Dedifferentiated amniotic fluid mesenchymal stem cell (primary cell): ENCODE measurements at regions not wholly inside any gene's neighbourhood (a gene's known extent, or its start where the extent isn't known, plus 50 kb on each side); places are given as distances from the start of the nearest gene placed in this dataset.
A peak's percentile ranks its signal among the peaks of the same experiment; 100 is the strongest.
"Not testable (repeated sequence)": the region's sequence is repeated elsewhere in the genome, so short reads cannot be mapped to it uniquely, and the experiment has no call there.

Experiments used
- DNase-seq: peaks from one replicate; pipeline ENCODE4 v3.0.0-alpha.2; 2016; ENCODE audit errors: extremely low spot score

DNA sequence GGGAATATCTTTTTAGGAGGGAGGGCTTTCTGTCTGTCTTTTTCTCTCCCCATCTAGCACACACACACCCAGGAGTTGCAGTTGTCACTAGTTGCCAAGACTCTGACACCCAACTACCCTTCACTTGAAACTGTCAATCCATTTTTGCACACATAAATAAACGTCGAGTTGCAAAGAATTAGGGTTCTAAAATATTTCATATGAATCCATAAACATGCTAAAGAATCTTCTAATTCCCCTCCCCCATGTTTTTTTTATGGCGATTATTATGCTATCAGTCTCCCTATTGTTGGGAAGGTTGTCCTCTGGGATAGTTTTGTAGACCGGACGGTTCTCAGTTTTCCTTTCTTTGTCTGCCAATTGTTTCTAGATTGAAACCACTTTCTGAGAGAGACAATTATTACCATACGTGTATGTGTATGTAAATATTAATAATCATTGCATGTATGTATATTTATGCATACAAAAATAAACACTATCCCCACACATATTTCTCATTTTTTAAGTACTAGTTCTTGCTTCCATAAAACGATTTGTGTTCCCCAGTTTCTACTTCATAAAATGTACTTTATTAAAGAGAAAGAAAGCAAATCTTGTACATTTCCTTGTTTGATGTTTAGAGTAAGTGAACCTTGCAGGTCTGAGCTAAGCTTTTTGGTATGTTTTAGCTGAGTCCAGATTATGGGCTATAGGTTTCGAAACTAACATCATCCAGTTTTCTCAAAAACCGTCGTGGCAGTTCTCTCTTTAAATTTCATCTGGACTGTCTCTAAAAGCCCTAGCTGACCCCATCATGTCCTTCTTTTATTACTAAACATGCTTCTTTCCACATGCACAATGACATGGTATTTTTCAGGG is 165.0 kb upstream of the MPDZ start:
- no peak for DNase-seq

DNA sequence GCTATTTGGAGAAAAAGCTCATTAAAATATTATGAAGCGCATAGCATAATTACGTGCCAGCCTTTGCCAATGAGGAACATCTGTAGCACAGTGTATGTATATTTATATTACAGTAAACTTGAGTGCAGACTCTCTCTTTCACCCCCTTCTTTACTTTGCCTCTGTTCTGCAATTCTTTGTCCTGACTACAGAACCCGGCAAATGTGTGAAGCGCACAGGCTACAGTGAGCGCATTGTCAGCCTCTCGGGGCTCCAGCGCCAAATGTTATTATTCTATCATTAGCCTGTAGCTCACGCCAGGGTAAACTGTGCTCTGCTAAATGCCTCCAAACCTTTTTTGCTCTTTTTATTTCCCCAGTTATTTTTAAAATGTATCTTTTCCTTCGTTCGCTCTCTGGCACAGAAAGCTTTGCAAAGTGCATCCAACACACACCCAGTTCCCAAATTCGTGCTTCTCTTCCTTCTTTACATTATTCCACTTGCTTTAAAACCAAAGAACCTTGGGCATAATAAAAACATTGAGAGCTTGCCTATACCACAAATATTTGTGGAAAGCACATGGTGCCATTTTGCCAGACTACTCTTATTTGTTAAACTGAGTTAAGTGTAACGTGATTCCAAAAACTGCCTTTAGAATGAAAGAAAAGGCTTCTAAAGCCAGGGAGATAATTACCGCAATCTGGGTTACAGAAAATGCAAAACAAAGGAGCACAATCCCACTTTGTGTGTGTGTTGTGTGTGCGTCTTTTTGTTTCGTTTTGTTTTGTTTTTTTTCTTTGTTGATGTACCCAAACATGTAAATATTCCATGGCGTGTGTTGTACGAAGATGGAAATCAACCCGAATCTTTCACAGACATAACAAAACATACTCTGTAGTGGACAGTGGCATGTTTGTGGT is 164.1 kb upstream of the MPDZ start:
- no peak for DNase-seq

DNA sequence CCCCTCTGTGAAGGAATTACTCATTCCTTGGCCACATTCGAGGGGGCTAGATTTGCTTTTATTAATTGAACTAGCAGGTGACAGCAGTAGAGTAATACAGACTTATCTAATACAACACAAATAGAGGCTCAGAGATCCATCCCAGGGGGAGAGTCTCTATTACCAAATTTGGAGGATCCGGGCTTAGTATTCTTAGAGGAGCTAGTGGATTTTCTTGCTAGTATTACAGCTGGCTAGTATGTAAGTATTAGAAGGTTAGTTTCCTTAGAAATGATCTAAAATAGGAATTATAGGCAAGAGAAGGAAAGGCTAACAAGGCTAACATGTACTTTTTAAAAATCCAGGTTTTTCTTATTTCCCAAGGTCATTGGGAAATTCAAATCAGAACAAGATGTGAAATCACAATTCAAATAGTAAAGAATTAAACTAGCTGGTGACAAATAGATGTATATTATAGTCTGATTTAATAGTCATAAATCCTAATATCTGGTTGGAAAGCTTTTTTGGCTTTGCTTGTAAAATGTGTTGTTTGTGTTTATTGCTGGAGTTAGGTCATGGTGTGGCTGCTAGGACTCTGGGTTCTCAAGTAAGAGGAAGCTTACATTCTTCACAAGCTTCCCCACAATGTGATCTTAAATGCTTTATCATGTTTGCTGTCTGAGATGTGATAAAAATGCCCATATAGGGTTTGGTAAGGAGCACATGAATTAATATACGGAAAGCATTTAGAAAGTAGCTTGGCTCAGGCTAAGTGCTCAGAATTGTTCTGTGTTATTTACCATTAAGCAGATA is 160.4 kb upstream of the MPDZ start:
- no peak for DNase-seq

DNA sequence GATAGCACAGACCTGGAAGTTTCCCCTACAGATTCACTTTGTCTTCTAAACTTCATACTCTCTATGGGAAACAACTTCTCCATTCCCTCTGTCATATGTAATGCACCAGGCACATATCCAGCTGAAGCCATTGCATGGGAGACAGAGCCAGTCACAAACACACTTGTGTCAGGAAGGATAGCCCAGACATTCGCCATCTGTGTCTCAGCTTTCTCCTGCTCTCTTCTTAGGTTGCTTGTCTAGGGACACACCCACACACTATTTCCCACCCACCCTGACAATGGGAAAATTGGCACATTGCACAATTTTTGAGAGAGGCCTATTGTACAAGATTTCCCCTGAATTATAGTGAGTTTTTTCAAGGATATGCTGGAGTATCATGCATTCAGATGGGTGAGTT is 158.4 kb upstream of the MPDZ start:
- DNase-seq, result no peak

DNA sequence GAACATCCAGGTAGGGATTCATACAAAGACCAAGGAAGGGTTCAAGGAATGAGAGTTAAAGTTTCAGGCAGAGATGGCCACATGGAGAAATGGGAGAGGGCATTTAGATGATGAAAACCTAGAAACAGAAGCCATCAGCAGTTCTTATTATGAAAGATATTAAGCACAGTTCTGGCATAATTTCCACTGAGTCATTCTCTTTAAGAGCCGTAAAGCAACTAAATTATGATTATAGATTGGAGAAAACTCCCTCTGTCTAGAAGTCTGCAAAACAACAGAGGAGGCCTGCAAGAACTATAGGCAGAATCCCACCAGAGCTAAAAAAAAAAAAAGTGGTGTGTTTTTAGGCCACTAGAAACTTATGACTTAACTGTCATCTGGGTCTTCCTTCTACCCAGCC is 157.1 kb upstream of the MPDZ start:
- DNase-seq, result no peak

DNA sequence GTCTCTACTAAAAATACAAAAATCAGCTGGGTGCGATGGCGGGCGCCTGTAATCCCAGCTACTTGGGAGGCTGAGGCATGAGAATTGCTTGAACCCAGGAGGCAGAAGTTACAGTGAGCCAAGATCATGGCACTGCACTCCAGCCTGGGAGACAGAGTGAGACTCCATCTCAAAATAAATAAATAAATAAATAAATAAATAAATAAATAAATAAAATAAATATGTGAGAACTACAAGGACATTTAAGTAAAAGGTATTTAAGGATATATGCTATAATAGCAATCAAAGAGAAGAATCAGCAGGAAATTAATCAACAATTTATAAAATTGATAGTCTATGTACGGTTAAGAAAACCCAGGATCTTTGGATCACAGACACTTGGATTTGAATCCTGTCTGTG is 154.0 kb upstream of the MPDZ start:
- DNase-seq, result not testable (repeated sequence)

DNA sequence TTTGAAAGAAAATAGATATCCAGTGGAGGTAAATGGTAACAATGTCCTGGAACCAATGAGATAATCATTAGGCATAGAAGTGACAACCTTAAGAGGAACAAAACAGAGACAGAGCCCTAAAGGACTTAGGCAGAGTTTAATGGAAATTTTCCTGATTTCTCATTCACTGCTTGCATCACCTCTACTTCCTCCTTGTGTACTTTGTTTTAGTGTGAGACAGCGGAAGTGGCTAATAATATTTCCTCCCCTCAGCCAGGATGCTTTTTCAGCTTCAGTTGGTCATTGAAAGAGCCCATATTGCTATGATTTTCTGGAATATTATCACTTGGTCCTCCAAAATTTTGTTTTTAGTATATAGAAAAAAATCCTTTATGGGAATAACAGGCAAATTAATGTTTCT is 153.4 kb upstream of the MPDZ start:
- no peak for DNase-seq

DNA sequence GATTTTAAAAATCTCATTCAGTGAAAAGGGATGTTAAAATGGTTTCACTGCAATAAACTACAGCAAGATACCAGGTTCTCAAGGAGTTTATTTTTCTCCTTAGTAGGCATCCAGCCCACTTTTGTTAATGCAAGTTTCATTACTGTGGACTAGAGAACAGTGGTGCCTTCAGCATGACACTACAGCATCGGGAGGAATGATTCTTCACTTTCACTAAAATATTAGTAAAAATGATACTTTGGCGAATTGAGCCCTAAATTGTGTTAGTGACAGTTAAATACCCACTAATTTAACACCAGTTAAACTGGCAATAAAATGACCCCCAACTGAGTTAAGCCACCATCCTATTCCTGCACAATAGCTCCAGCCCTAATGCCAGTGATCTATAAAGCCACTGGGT is 152.2 kb upstream of the MPDZ start:
- DNase-seq, result no peak

DNA sequence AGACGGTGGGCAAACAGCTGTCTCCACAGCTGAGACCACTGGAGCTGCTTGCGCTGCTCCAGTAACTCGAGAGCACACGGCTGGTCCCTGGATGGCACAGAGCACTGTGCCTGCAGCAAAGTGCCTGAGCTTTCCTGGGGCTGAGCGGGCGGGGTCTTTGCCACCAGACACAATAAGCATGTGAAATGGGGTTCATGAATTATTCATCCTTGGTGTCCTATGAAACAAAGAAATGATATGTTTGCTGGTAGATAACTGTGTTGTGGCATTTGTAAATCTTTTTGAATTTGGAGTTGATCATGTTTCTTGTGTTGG is 151.7 kb upstream of the MPDZ start:
- DNase-seq, result no peak

DNA sequence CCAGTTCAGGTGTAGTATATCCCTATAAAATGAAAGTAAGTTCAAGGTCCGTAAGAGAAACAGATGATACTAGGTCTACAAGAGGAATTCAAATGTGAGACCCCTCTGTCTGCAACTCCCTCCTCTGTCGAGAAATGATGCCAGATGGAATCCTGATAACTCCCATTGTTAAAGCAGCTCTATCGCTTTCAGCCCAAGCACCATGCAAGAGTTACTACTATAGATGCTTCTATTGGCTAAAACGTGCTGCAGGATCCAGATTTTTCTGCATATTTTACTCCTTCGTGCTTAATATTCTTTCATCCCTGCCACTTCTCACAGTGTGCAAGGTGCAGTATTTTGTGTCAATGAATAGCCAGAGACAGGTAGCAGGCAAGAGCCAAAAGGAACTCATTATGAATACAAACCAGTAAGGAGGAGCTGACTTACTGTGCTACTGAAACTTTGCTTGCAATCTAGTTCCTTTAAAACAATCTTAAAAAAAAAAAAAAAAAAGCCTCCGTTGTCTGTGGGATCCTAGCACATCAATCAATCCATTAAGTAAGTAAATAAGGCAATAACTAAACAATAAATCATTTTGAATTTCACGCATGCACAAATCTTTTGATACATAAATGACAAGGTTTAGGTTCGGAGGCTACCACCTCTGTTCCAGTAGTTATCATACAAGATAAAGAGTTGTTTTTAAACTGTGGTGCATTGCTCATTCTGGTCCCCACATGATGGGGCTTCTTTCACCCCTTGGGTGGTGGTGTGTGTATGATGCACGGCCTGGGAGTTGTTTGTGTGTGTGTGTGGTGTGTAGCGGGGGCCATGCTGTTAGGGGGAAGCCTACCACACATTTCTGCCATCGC is 151.1 kb upstream of the MPDZ start:
- no peak for DNase-seq

DNA sequence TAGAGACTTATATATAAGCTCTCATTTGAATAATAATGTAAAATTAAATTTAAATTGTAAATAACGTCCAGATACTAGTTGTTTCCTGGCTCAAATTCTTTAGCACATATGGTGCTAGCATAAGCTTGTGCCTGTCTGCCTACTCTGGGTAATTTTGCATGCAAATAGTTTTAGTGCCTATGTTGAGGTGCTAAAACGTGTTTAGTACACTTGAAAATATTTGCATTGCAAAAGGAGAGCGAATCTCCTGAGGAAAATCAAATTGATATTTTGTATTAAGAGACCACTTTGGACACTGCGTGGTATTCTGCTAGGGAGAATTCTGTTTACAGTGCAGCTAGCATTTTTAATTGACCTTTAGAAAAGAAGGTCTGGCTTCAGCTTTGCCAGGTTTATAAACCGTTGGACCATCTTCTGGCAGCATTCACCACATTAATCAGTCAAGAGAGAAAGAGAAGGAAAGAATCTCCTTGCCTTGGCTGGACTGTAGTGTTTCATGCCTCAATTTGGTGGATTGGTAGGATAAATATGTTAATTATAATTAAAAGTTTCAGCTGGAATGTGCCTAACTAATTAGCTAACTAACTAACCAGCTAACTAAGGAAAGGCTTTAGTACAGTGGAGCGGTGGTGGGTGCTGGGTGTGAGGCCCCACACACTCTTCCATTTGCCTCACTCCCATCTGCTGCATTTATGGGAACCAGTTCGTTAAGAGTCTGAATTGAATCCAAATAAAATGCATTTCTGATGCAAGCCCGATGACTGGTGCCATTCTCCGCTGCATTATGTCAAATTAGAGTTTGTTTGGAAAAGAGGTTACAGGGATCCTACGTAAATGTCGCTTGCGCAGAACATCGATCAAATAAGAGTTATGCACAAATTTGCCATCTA is 150.1 kb upstream of the MPDZ start:
- DNase-seq, result no peak

DNA sequence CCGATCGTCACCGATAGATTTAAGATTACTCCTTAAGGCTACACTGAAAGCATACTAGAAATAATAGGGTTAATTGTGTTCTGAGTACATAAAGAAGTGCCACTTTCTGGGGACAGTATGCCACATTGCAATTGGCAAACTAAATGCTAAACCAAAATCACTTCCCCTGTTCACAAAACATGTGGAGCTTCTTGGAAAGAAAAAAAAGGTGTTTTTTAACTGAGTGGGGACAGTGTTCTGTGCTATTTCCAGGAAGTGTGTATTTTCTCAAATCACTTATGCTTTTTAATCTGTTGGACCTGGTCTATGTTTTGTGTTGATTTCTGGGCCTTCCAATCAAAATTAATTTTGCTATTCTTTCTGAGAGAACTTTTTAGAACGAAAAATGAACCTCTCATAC is 149.3 kb upstream of the MPDZ start:
- DNase-seq, result no peak

DNA sequence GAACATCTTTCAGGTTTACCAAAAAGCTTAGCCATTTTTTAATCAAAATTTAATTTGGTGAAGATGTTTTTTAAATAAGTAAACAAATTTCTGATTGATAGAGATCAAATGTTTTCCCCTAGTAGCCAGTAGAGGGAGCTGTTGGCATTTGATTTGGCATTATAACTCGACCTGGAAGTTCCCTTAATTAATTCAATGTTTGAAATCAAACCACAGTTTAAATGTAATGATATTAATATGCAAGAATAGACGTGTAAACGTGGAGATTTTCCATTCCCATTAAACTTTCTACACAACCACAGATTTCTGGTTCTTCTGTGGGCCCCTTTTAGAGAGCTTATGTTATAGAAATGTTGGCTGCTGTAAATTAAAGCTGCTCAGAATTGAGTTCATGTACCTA is 148.1 kb upstream of the MPDZ start:
- peak; percentile 40 for DNase-seq

DNA sequence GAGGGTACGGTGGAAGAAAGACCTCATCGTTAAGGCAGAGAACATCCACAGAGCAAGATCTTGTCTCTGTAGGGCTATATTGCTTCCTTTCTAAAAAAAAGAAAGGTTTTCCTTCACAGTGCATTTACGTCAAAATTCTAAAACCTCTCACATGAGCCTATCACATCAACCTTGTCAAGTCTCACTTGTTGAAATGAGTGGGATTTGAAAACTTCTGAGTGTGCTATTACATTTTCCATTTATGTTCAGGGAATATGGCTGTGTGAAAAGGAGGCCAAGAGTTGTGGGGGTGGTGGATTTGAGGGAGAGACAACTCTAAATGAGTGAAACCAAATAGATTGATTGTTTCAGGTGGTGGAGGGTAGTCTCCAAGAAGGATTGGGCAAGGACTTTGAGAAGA is 147.1 kb upstream of the MPDZ start:
- no peak for DNase-seq

DNA sequence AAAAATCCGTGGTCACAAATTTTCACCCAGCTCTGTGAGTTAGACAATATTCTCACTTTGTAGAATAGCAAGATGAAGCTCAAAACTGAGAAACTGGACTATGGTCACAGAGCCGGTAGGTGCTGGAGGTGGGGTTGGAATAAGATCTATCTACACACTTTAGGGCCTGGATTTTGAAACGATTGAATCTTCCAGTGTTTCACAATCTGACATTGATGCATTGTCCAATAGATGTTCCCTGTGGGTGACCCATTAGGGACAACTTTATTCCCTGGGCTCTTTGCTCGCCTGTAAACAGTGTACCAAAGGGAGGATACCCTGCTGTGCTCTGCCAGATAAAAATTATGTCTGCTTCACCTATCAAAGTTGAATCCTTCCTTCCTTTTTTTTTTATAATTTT is 145.4 kb upstream of the MPDZ start:
- DNase-seq, result no peak

DNA sequence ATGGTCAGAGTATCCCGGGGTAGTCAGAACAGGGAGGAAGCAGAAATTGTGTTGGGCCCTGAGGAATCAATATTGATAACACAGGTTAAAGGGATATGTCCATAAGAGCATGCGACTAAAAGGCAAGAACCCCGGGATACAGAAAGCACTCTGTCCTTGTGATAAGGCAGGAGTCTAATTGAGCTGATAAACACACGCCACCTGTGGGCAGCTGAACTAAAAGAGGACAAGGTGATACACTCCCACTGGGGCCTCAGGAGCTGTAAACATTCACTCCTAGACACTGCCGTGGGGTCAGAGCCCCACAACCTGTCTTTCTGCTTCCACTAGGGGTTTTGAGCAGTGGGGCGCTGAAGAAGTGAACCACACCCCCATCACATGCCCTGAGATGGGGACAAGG is 144.7 kb upstream of the MPDZ start:
- no peak for DNase-seq

DNA sequence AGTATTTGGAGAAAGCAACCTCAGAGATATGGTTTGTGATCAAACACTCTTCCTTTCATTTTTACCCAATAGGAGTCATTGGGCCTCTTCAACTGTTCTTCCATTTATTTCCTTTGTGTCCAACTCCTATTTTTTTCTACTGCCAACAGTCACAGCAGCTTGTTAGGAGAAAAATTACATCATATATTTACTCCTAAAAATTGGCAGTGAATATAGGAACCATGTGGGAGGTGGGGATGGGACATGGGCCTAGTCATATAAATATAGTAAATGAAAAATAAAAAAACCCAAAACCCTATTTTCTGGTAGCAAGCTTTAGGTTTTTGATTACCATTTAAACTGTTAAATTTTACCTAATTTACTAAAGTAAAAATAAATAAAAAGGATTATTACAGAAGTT is 134.9 kb upstream of the MPDZ start:
- DNase-seq, result no peak

DNA sequence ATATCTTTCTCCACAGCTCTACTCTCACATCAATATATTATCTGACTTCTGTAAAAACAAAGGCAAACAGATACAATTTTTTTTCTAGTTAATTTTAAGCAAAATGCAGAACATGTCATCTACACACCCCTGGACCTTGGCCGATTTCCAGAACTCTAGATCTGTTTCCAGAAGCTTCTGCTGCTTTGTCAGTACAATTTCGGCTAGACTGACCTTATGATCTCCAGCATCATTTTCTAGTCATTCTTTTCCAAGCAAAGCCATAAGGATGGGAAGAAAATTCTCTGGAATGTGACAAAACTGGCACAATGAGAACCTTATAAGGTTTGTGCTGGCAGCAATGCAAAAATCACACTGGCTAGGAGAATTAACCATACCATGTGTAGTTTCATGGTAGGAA is 132.8 kb upstream of the MPDZ start:
- no peak for DNase-seq

DNA sequence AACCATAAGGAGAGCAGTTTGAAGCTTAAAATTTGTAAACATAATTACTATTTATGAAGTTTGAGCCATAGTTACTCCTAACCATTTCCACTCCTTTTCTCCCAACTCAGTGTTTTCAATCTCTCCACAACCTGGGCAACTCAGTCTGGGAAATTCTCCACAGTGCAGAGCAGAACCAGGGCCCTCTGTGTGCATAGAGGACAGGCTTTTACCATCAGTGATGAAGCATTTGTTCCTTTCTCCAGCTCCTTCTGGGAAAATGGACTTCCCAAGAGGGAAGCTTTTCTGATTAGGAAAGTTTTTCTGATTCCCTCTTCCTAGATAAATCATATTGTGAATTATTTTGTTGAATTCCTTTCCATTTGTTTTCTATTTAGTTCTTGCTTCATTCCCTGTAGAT is 132.3 kb upstream of the MPDZ start:
- no peak for DNase-seq

DNA sequence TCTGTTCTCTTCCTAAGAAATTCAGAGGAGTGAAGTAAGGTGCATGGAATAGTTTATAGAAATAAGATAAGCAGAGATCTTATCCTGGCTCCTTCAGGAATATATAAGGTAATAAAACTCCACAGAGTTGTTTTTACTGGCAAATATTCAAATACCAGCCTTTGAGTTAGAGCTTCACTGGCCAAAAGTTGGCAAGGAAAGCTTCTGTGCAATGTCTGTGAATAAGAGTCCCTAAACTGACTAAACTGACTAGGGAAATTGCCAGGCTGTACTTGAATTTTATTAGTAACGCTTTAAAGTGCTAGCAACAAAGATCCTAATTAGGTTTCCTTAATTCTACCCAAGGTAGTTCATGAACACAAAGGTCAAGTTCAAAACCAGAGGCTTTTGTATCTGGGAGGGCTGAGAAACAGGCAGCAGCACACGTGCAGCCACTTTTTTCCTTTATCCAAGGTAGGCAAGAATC is 131.1 kb upstream of the MPDZ start:
- peak; percentile 23 for DNase-seq
